C1 segment of cervical spinal cord (tissue), 14 donors: ENCODE measurements at regions not wholly inside any gene's neighbourhood (a gene's known extent, or its start where the extent isn't known, plus 50 kb on each side); places are given as distances from the start of the nearest gene placed in this dataset.
"Not testable (repeated sequence)": the region's sequence is repeated elsewhere in the genome, so short reads cannot be mapped to it uniquely, and the experiment has no call there.

Experiments
- DNase-seq, 14 donors: peaks; one replicate each; lab custom pipeline; 2025; lab: John Stamatoyannopoulos, UW

- DNase-seq = no peak
Measured at GRCh38 chr7:91355695-91356435, 91.6 kb downstream of the FZD1 start.

GRCh38 chr7:91356915-91357314, 92.7 kb downstream of the FZD1 start:
- DNase-seq = no peak

GRCh38 chr7:91357379-91357778, 93.1 kb downstream of the FZD1 start:
- no peak for DNase-seq

- no peak for DNase-seq
Measured at GRCh38 chr7:91357901-91358300, 93.7 kb downstream of the FZD1 start.

GRCh38 chr7:91358303-91358702, 94.1 kb downstream of the FZD1 start:
- DNase-seq = no peak

GRCh38 chr7:91365097-91365496, 100.9 kb downstream of the FZD1 start:
- DNase-seq = not testable (repeated sequence)

- no peak for DNase-seq
Measured at GRCh38 chr7:91366091-91366490, 101.9 kb downstream of the FZD1 start.

- DNase-seq = no peak
Measured at GRCh38 chr7:91367812-91368578, 103.8 kb downstream of the FZD1 start.

GRCh38 chr7:91372323-91372722, 108.1 kb downstream of the FZD1 start:
- no peak for DNase-seq

GRCh38 chr7:91373111-91373800, 109.0 kb downstream of the FZD1 start:
- no peak for DNase-seq

- DNase-seq = no peak
Measured at GRCh38 chr7:91374321-91374989, 110.2 kb downstream of the FZD1 start.

GRCh38 chr7:91375378-91375777, 111.1 kb downstream of the FZD1 start:
- no peak for DNase-seq

GRCh38 chr7:91378131-91378530, 113.9 kb downstream of the FZD1 start:
- DNase-seq = no peak

GRCh38 chr7:91379236-91379635, 115.0 kb downstream of the FZD1 start:
- DNase-seq = no peak

GRCh38 chr7:91379991-91380390, 115.8 kb downstream of the FZD1 start:
- no peak for DNase-seq

- DNase-seq = no peak
Measured at GRCh38 chr7:91383053-91383904, 119.0 kb downstream of the FZD1 start.

- DNase-seq = no peak
Measured at GRCh38 chr7:91383905-91384274, 119.7 kb downstream of the FZD1 start.

- not testable (repeated sequence) for DNase-seq
Measured at GRCh38 chr7:91394757-91395156, 130.5 kb downstream of the FZD1 start.

- DNase-seq = not testable (repeated sequence)
Measured at GRCh38 chr7:91395313-91395712, 131.1 kb downstream of the FZD1 start.

GRCh38 chr7:91397096-91397495, 132.9 kb downstream of the FZD1 start:
- no peak for DNase-seq

- DNase-seq = no peak
Measured at GRCh38 chr7:91397612-91398011, 133.4 kb downstream of the FZD1 start.
